ENCODE measurements at regions not wholly inside any gene's neighbourhood (a gene's known extent, or its start where the extent isn't known, plus 50 kb on each side); places are given as distances from the start of the nearest gene placed in this dataset.

- no peaks in the 10 kb centered on the region for H3K9me3 Mint-ChIP-seq
- H3K4me3 Mint-ChIP-seq = no peak overlapping the region
- TF ChIP-seq CTCF (IDR thresholded peaks at IDR 0.05; ENCODE audit: unreplicated experiment) = peak; percentile 43
- H3K36me3 Mint-ChIP-seq = no peaks in the 10 kb centered on the region
- no peak for DNase-seq (ENCODE audit: low spot score in 2 of 2, unreplicated experiment in 2 of 2)
- H3K27ac Mint-ChIP-seq = no peak overlapping the region
- H3K4me1 Mint-ChIP-seq = no peaks in the 10 kb centered on the region
- H3K27me3 Mint-ChIP-seq (ENCODE audit: low read depth) = no peaks in the 10 kb centered on the region
Observed at GRCh38 chr11:24386546-24387397, 110.1 kb upstream of the LUZP2 start.

GRCh38 chr11:24389575-24389974, 107.3 kb upstream of the LUZP2 start:
- no peak overlapping the region for H3K27ac Mint-ChIP-seq
- no peak for TF ChIP-seq CTCF (IDR thresholded peaks at IDR 0.05; ENCODE audit: unreplicated experiment)
- no peak overlapping the region for H3K4me3 Mint-ChIP-seq

GRCh38 chr11:24390016-24390415, 106.8 kb upstream of the LUZP2 start:
- Mint-ChIP-seq H3K27me3 (ENCODE audit: low read depth) (no peaks in the 10 kb centered on the region), H3K4me1 (no peaks in the 10 kb centered on the region), H3K27ac (no peak overlapping the region), H3K9me3 (peaks cover 4% of the 10 kb centered on the region), H3K4me3 (no peak overlapping the region), H3K36me3 (no peaks in the 10 kb centered on the region)
- DNase-seq (ENCODE audit: low spot score in 2 of 2, unreplicated experiment in 2 of 2) = no peak
- no peak for TF ChIP-seq CTCF (IDR thresholded peaks at IDR 0.05; ENCODE audit: unreplicated experiment)

More at GRCh38 chr11:24389575-24389974, 107.3 kb upstream of the LUZP2 start:
- no peaks in the 10 kb centered on the region for H3K36me3 Mint-ChIP-seq
- no peaks in the 10 kb centered on the region for H3K4me1 Mint-ChIP-seq
- H3K27me3 Mint-ChIP-seq (ENCODE audit: low read depth) = no peaks in the 10 kb centered on the region
- H3K9me3 Mint-ChIP-seq = peaks cover 4% of the 10 kb centered on the region
- no peak for DNase-seq (ENCODE audit: low spot score in 2 of 2, unreplicated experiment in 2 of 2)

- Mint-ChIP-seq H3K4me1 (no peaks in the 10 kb centered on the region), H3K36me3 (no peaks in the 10 kb centered on the region), H3K27ac (no peak overlapping the region), H3K9me3 (peaks cover 4% of the 10 kb centered on the region), H3K4me3 (no peak overlapping the region), H3K27me3 (ENCODE audit: low read depth) (no peaks in the 10 kb centered on the region)
- no peak for TF ChIP-seq CTCF (IDR thresholded peaks at IDR 0.05; ENCODE audit: unreplicated experiment)
- no peak for DNase-seq (ENCODE audit: low spot score in 2 of 2, unreplicated experiment in 2 of 2)
Observed at GRCh38 chr11:24390762-24391161, 106.1 kb upstream of the LUZP2 start.

- Mint-ChIP-seq H3K4me1 (no peaks in the 10 kb centered on the region), H3K36me3 (no peaks in the 10 kb centered on the region), H3K27me3 (ENCODE audit: low read depth) (no peaks in the 10 kb centered on the region), H3K9me3 (peaks cover 4% of the 10 kb centered on the region), H3K4me3 (no peak overlapping the region), H3K27ac (no peak overlapping the region)
- TF ChIP-seq CTCF (IDR thresholded peaks at IDR 0.05; ENCODE audit: unreplicated experiment) = no peak
- DNase-seq (ENCODE audit: low spot score in 2 of 2, unreplicated experiment in 2 of 2) = no peak
Observed at GRCh38 chr11:24391167-24391566, 105.7 kb upstream of the LUZP2 start.
